ENCODE measurements at regions not wholly inside any gene's neighbourhood (a gene's known extent, or its start where the extent isn't known, plus 50 kb on each side); places are given as distances from the start of the nearest gene placed in this dataset.

DNA sequence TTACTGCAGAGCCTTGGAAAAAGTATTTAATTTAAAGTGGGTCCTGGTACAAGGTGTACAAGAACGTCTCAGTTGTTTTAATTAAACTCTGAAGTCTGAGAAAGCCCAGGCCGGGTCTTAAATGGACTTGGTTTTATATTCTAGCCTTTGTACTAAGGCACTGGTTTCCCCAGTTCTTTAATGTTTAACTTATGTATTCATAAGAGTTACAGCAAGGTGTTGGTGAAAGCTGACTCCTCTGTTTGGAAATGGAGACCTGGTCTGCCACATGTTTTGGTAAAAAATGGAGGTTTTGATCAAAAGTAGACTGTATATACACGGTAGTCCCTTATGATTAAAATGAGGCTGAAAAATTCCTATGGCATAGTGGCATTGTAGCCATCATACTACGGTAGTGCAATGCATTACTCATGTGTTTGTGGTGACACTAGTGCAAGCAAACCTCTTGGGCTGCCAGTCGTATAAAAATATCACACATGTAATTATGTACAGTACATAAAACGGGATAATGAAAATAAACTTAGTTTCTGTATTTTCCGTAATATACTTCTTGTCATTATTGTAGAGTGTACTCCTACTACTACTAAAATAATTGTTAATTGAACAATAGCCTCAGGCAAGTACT lies 883.4 kb upstream of the SPRY2 start (continued):
- TF ChIP-seq, protein P1, sequence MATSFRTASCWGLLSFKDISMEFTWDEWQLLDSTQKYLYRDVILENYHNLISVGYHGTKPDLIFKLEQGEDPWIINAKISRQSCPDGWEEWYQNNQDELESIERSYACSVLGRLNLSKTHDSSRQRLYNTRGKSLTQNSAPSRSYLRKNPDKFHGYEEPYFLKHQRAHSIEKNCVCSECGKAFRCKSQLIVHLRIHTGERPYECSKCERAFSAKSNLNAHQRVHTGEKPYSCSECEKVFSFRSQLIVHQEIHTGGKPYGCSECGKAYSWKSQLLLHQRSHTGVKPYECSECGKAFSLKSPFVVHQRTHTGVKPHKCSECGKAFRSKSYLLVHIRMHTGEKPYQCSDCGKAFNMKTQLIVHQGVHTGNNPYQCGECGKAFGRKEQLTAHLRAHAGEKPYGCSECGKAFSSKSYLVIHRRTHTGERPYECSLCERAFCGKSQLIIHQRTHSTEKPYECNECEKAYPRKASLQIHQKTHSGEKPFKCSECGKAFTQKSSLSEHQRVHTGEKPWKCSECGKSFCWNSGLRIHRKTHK (tag by site-specific recombination; IDR thresholded peaks at IDR 0.05): no peak
- TF ChIP-seq, protein P2, sequence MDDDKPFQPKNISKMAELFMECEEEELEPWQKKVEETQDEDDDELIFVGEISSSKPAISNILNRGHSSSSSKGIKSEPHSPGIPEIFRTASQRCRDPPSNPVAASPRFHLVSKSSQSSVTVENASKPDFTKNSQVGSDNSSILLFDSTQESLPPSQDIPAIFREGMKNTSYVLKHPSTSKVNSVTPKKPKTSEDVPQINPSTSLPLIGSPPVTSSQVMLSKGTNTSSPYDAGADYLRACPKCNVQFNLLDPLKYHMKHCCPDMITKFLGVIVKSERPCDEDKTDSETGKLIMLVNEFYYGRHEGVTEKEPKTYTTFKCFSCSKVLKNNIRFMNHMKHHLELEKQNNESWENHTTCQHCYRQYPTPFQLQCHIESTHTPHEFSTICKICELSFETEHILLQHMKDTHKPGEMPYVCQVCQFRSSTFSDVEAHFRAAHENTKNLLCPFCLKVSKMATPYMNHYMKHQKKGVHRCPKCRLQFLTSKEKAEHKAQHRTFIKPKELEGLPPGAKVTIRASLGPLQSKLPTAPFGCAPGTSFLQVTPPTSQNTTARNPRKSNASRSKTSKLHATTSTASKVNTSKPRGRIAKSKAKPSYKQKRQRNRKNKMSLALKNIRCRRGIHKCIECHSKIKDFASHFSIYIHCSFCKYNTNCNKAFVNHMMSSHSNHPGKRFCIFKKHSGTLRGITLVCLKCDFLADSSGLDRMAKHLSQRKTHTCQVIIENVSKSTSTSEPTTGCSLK (tag by site-specific recombination; IDR thresholded peaks at IDR 0.05): no peak
- TF ChIP-seq ZNF785 (tag by site-specific recombination; IDR thresholded peaks at IDR 0.05) (no peak), ZNF596 (tag by site-specific recombination; IDR thresholded peaks at IDR 0.05) (no peak)
- TF ChIP-seq, protein P3, sequence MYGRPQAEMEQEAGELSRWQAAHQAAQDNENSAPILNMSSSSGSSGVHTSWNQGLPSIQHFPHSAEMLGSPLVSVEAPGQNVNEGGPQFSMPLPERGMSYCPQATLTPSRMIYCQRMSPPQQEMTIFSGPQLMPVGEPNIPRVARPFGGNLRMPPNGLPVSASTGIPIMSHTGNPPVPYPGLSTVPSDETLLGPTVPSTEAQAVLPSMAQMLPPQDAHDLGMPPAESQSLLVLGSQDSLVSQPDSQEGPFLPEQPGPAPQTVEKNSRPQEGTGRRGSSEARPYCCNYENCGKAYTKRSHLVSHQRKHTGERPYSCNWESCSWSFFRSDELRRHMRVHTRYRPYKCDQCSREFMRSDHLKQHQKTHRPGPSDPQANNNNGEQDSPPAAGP (tag by site-specific recombination; IDR thresholded peaks at IDR 0.05): no peak

DNA sequence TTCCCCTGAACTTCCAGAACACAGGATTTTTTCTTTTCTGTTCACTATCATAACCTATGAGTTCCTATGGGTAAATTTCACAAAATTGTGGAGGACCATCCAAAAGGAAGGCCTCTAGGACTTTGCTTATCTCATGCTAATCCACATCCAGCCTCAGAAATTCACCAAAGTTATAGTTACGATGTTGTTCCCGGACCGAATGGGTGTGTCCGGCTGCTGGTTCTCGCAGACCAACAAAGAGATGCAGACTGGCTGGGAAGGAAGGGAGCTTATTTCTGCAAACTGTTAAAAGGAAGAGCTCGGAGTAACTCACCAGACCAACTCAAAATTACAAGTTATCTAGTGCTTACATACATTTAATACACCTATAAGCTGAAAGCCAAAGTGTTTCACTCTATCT lies 882.9 kb upstream of the SPRY2 start:
- ChIA-PET CTCF (interaction anchor here (0.7 kb wide), 1 partner anchor 1107 kb away, joined by 3 read pairs; no protein-coding TSS in a partner anchor), POLR2A (no interaction called here)
- no peaks in the 10 kb centered on the region for H3K36me3 ChIP-seq (ENCODE audit: control insufficient read depth in 2 of 2, insufficient read depth in 1 of 2, low read length in 2 of 2)
- H3K27ac ChIP-seq (ENCODE audit: extremely low read depth, low read depth, low read length): no peak overlapping the region
- no peak for TF ChIP-seq ZNF837 (tag by site-specific recombination; IDR thresholded peaks at IDR 0.05)
- TF ChIP-seq, protein P4, sequence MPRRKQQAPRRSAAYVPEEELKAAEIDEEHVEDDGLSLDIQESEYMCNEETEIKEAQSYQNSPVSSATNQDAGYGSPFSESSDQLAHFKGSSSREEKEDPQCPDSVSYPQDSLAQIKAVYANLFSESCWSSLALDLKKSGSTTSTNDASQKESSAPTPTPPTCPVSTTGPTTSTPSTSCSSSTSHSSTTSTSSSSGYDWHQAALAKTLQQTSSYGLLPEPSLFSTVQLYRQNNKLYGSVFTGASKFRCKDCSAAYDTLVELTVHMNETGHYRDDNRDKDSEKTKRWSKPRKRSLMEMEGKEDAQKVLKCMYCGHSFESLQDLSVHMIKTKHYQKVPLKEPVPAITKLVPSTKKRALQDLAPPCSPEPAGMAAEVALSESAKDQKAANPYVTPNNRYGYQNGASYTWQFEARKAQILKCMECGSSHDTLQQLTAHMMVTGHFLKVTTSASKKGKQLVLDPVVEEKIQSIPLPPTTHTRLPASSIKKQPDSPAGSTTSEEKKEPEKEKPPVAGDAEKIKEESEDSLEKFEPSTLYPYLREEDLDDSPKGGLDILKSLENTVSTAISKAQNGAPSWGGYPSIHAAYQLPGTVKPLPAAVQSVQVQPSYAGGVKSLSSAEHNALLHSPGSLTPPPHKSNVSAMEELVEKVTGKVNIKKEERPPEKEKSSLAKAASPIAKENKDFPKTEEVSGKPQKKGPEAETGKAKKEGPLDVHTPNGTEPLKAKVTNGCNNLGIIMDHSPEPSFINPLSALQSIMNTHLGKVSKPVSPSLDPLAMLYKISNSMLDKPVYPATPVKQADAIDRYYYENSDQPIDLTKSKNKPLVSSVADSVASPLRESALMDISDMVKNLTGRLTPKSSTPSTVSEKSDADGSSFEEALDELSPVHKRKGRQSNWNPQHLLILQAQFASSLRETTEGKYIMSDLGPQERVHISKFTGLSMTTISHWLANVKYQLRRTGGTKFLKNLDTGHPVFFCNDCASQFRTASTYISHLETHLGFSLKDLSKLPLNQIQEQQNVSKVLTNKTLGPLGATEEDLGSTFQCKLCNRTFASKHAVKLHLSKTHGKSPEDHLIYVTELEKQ (tag by site-specific recombination; IDR thresholded peaks at IDR 0.05; ENCODE audit: borderline replicate concordance): no peak
- no peak for TF ChIP-seq WT1 (tag by site-specific recombination; IDR thresholded peaks at IDR 0.05)
- TF ChIP-seq, protein P5, sequence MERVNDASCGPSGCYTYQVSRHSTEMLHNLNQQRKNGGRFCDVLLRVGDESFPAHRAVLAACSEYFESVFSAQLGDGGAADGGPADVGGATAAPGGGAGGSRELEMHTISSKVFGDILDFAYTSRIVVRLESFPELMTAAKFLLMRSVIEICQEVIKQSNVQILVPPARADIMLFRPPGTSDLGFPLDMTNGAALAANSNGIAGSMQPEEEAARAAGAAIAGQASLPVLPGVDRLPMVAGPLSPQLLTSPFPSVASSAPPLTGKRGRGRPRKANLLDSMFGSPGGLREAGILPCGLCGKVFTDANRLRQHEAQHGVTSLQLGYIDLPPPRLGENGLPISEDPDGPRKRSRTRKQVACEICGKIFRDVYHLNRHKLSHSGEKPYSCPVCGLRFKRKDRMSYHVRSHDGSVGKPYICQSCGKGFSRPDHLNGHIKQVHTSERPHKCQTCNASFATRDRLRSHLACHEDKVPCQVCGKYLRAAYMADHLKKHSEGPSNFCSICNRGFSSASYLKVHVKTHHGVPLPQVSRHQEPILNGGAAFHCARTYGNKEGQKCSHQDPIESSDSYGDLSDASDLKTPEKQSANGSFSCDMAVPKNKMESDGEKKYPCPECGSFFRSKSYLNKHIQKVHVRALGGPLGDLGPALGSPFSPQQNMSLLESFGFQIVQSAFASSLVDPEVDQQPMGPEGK (tag by site-specific recombination; IDR thresholded peaks at IDR 0.05): no peak
- TF ChIP-seq ZFP69B (tag by site-specific recombination; IDR thresholded peaks at IDR 0.05): no peak
- no peak for TF ChIP-seq KLF1 (tag by site-specific recombination; IDR thresholded peaks at IDR 0.05)
- TF ChIP-seq ZBTB7A (tag by site-specific recombination; IDR thresholded peaks at IDR 0.05; ENCODE audit: low read depth): no peak
- TF ChIP-seq ZNF629 (tag by site-specific recombination; IDR thresholded peaks at IDR 0.05): no peak
- TF ChIP-seq GLIS2 (tag by site-specific recombination; IDR thresholded peaks at IDR 0.05): no peak
- TF ChIP-seq ZNF114 (tag by site-specific recombination; IDR thresholded peaks at IDR 0.05): no peak
- TF ChIP-seq, protein P6, sequence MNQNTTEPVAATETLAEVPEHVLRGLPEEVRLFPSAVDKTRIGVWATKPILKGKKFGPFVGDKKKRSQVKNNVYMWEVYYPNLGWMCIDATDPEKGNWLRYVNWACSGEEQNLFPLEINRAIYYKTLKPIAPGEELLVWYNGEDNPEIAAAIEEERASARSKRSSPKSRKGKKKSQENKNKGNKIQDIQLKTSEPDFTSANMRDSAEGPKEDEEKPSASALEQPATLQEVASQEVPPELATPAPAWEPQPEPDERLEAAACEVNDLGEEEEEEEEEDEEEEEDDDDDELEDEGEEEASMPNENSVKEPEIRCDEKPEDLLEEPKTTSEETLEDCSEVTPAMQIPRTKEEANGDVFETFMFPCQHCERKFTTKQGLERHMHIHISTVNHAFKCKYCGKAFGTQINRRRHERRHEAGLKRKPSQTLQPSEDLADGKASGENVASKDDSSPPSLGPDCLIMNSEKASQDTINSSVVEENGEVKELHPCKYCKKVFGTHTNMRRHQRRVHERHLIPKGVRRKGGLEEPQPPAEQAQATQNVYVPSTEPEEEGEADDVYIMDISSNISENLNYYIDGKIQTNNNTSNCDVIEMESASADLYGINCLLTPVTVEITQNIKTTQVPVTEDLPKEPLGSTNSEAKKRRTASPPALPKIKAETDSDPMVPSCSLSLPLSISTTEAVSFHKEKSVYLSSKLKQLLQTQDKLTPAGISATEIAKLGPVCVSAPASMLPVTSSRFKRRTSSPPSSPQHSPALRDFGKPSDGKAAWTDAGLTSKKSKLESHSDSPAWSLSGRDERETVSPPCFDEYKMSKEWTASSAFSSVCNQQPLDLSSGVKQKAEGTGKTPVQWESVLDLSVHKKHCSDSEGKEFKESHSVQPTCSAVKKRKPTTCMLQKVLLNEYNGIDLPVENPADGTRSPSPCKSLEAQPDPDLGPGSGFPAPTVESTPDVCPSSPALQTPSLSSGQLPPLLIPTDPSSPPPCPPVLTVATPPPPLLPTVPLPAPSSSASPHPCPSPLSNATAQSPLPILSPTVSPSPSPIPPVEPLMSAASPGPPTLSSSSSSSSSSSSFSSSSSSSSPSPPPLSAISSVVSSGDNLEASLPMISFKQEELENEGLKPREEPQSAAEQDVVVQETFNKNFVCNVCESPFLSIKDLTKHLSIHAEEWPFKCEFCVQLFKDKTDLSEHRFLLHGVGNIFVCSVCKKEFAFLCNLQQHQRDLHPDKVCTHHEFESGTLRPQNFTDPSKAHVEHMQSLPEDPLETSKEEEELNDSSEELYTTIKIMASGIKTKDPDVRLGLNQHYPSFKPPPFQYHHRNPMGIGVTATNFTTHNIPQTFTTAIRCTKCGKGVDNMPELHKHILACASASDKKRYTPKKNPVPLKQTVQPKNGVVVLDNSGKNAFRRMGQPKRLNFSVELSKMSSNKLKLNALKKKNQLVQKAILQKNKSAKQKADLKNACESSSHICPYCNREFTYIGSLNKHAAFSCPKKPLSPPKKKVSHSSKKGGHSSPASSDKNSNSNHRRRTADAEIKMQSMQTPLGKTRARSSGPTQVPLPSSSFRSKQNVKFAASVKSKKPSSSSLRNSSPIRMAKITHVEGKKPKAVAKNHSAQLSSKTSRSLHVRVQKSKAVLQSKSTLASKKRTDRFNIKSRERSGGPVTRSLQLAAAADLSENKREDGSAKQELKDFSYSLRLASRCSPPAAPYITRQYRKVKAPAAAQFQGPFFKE (tag by site-specific recombination; IDR thresholded peaks at IDR 0.05; ENCODE audit: borderline replicate concordance): no peak
- TF ChIP-seq, protein P7, sequence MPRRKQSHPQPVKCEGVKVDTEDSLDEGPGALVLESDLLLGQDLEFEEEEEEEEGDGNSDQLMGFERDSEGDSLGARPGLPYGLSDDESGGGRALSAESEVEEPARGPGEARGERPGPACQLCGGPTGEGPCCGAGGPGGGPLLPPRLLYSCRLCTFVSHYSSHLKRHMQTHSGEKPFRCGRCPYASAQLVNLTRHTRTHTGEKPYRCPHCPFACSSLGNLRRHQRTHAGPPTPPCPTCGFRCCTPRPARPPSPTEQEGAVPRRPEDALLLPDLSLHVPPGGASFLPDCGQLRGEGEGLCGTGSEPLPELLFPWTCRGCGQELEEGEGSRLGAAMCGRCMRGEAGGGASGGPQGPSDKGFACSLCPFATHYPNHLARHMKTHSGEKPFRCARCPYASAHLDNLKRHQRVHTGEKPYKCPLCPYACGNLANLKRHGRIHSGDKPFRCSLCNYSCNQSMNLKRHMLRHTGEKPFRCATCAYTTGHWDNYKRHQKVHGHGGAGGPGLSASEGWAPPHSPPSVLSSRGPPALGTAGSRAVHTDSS (tag by site-specific recombination; IDR thresholded peaks at IDR 0.05): no peak
- TF ChIP-seq ZXDB (tag by site-specific recombination; IDR thresholded peaks at IDR 0.05): no peak
- H3K4me1 ChIP-seq (ENCODE audit: control insufficient read depth, insufficient read depth, low read length): no peaks in the 10 kb centered on the region
- no peak overlapping the region for H3K4me3 ChIP-seq (ENCODE audit: low read depth, low read length)
- H3K9me3 ChIP-seq (ENCODE audit: control insufficient read depth, insufficient read depth, low read depth, low read length): no peaks in the 10 kb centered on the region
